ENCODE measurements at regions not wholly inside any gene's neighbourhood (a gene's known extent, or its start where the extent isn't known, plus 50 kb on each side); places are given as distances from the start of the nearest gene placed in this dataset.

- intact Hi-C loops (cut with micrococcal nuclease) = no loop called here
- no peaks in the 10 kb centered on the region for H3K36me3 Mint-ChIP-seq (ENCODE audit: low read depth)
- no peak overlapping the region for H3K27ac Mint-ChIP-seq
- no peaks in the 10 kb centered on the region for H3K9me3 Mint-ChIP-seq
- no peak overlapping the region for H3K4me3 Mint-ChIP-seq
- H3K4me1 Mint-ChIP-seq (ENCODE audit: low read depth) = peaks cover 5% of the 10 kb centered on the region
- peaks cover 21% of the 10 kb centered on the region for H3K27me3 Mint-ChIP-seq
Observed at GRCh38 chr20:9939231-9939630, 95.6 kb upstream of the ANKEF1 start.

- Mint-ChIP-seq H3K4me3 (no peak overlapping the region), H3K27ac (no peak overlapping the region), H3K9me3 (no peaks in the 10 kb centered on the region), H3K36me3 (ENCODE audit: low read depth) (no peaks in the 10 kb centered on the region), H3K27me3 (peaks cover 24% of the 10 kb centered on the region), H3K4me1 (ENCODE audit: low read depth) (no peaks in the 10 kb centered on the region)
- intact Hi-C loops (cut with micrococcal nuclease) = no loop called here
Observed at GRCh38 chr20:9935285-9935684, 96.4 kb upstream of the PAK5 start.

- Mint-ChIP-seq H3K27ac (no peak overlapping the region), H3K4me1 (ENCODE audit: low read depth) (no peaks in the 10 kb centered on the region), H3K9me3 (no peaks in the 10 kb centered on the region), H3K36me3 (ENCODE audit: low read depth) (no peaks in the 10 kb centered on the region), H3K4me3 (no peak overlapping the region), H3K27me3 (peaks cover 18% of the 10 kb centered on the region)
- intact Hi-C loops (cut with micrococcal nuclease) = no loop called here
Observed at GRCh38 chr20:9930142-9930541, 91.3 kb upstream of the PAK5 start.

- Mint-ChIP-seq H3K27ac (no peak overlapping the region), H3K9me3 (no peaks in the 10 kb centered on the region), H3K4me1 (ENCODE audit: low read depth) (no peaks in the 10 kb centered on the region), H3K36me3 (ENCODE audit: low read depth) (no peaks in the 10 kb centered on the region), H3K27me3 (peaks cover 18% of the 10 kb centered on the region), H3K4me3 (no peak overlapping the region)
- intact Hi-C loops (cut with micrococcal nuclease) = no loop called here
Observed at GRCh38 chr20:9928955-9929354, 90.1 kb upstream of the PAK5 start.

- intact Hi-C loops (cut with micrococcal nuclease) = no loop called here
- no peaks in the 10 kb centered on the region for H3K36me3 Mint-ChIP-seq (ENCODE audit: low read depth)
- H3K9me3 Mint-ChIP-seq = no peaks in the 10 kb centered on the region
- peaks cover 18% of the 10 kb centered on the region for H3K27me3 Mint-ChIP-seq
- H3K4me3 Mint-ChIP-seq = no peak overlapping the region
- no peaks in the 10 kb centered on the region for H3K4me1 Mint-ChIP-seq (ENCODE audit: low read depth)
- no peak overlapping the region for H3K27ac Mint-ChIP-seq
Observed at GRCh38 chr20:9928281-9928737, 89.4 kb upstream of the PAK5 start.

- Mint-ChIP-seq H3K4me3 (no peak overlapping the region), H3K27ac (no peak overlapping the region), H3K4me1 (ENCODE audit: low read depth) (no peaks in the 10 kb centered on the region), H3K36me3 (ENCODE audit: low read depth) (no peaks in the 10 kb centered on the region), H3K9me3 (no peaks in the 10 kb centered on the region), H3K27me3 (peaks cover 16% of the 10 kb centered on the region)
- intact Hi-C loops (cut with micrococcal nuclease) = no loop called here
Observed at GRCh38 chr20:9927224-9927623, 88.3 kb upstream of the PAK5 start.

GRCh38 chr20:9926476-9926875, 87.6 kb upstream of the PAK5 start:
- H3K36me3 Mint-ChIP-seq (ENCODE audit: low read depth) = no peaks in the 10 kb centered on the region
- intact Hi-C loops (cut with micrococcal nuclease) = no loop called here
- no peak overlapping the region for H3K27ac Mint-ChIP-seq
- no peaks in the 10 kb centered on the region for H3K9me3 Mint-ChIP-seq
- H3K4me1 Mint-ChIP-seq (ENCODE audit: low read depth) = no peaks in the 10 kb centered on the region
- H3K27me3 Mint-ChIP-seq = peaks cover 14% of the 10 kb centered on the region
- H3K4me3 Mint-ChIP-seq = no peak overlapping the region

GRCh38 chr20:9926007-9926406, 87.1 kb upstream of the PAK5 start:
- H3K4me1 Mint-ChIP-seq (ENCODE audit: low read depth) = no peaks in the 10 kb centered on the region
- no peak overlapping the region for H3K4me3 Mint-ChIP-seq
- no peak overlapping the region for H3K27ac Mint-ChIP-seq
- intact Hi-C loops (cut with micrococcal nuclease) = no loop called here
- H3K27me3 Mint-ChIP-seq = peaks cover 14% of the 10 kb centered on the region
- no peaks in the 10 kb centered on the region for H3K9me3 Mint-ChIP-seq
- H3K36me3 Mint-ChIP-seq (ENCODE audit: low read depth) = no peaks in the 10 kb centered on the region

- Mint-ChIP-seq H3K27ac (no peak overlapping the region), H3K36me3 (ENCODE audit: low read depth) (no peaks in the 10 kb centered on the region), H3K4me3 (no peak overlapping the region), H3K27me3 (peaks cover 1% of the 10 kb centered on the region), H3K4me1 (ENCODE audit: low read depth) (peaks cover 15% of the 10 kb centered on the region), H3K9me3 (no peaks in the 10 kb centered on the region)
- intact Hi-C loops (cut with micrococcal nuclease) = no loop called here
Observed at GRCh38 chr20:9923648-9924047, 84.8 kb upstream of the PAK5 start.

- Mint-ChIP-seq H3K27ac (peak overlapping the region; percentile 82), H3K36me3 (ENCODE audit: low read depth) (peaks cover 22% of the 10 kb centered on the region), H3K27me3 (peaks cover 1% of the 10 kb centered on the region), H3K4me1 (ENCODE audit: low read depth) (peaks cover 39% of the 10 kb centered on the region), H3K9me3 (peaks cover 20% of the 10 kb centered on the region), H3K4me3 (no peak overlapping the region)
- intact Hi-C loops (cut with micrococcal nuclease) = no loop called here
Observed at GRCh38 chr20:9920866-9921265, 82.0 kb upstream of the PAK5 start.

GRCh38 chr20:9919271-9920014, 80.6 kb upstream of the PAK5 start:
- Mint-ChIP-seq H3K9me3 (peaks cover 20% of the 10 kb centered on the region), H3K27ac (peak overlapping the region; percentile 82), H3K27me3 (peaks cover 1% of the 10 kb centered on the region), H3K36me3 (ENCODE audit: low read depth) (peaks cover 22% of the 10 kb centered on the region), H3K4me1 (ENCODE audit: low read depth) (peaks cover 39% of the 10 kb centered on the region), H3K4me3 (no peak overlapping the region)
- intact Hi-C loops (cut with micrococcal nuclease) = loop anchor here (5.0 kb wide), 1 partner anchor 287 kb away; no protein-coding TSS in a partner anchor

- peaks cover 20% of the 10 kb centered on the region for H3K9me3 Mint-ChIP-seq
- peaks cover 39% of the 10 kb centered on the region for H3K4me1 Mint-ChIP-seq (ENCODE audit: low read depth)
- intact Hi-C loops (cut with micrococcal nuclease) = loop anchor here (5.0 kb wide), 1 partner anchor 286 kb away; no protein-coding TSS in a partner anchor
- peaks cover 22% of the 10 kb centered on the region for H3K36me3 Mint-ChIP-seq (ENCODE audit: low read depth)
- H3K27ac Mint-ChIP-seq = peak overlapping the region; percentile 82
- no peak overlapping the region for H3K4me3 Mint-ChIP-seq
- H3K27me3 Mint-ChIP-seq = peaks cover 1% of the 10 kb centered on the region
Observed at GRCh38 chr20:9918348-9918747, 79.5 kb upstream of the PAK5 start.

GRCh38 chr20:9916761-9917160, 77.9 kb upstream of the PAK5 start:
- Mint-ChIP-seq H3K4me3 (no peak overlapping the region), H3K27me3 (peaks cover 3% of the 10 kb centered on the region), H3K4me1 (ENCODE audit: low read depth) (peaks cover 44% of the 10 kb centered on the region), H3K27ac (peak overlapping the region; percentile 82), H3K36me3 (ENCODE audit: low read depth) (peaks cover 22% of the 10 kb centered on the region), H3K9me3 (peaks cover 22% of the 10 kb centered on the region)
- intact Hi-C loops (cut with micrococcal nuclease) = loop anchor here (5.0 kb wide), 1 partner anchor 284 kb away; no protein-coding TSS in a partner anchor

- H3K36me3 Mint-ChIP-seq (ENCODE audit: low read depth) = peaks cover 17% of the 10 kb centered on the region
- peaks cover 18% of the 10 kb centered on the region for H3K27me3 Mint-ChIP-seq
- intact Hi-C loops (cut with micrococcal nuclease) = loop anchor here (2.0 kb wide), 1 partner anchor 296 kb away; no protein-coding TSS in a partner anchor
Observed at GRCh38 chr20:9912858-9913434, 74.1 kb upstream of the PAK5 start.

More at GRCh38 chr20:9912858-9913434, 74.1 kb upstream of the PAK5 start:
- Mint-ChIP-seq H3K27ac (no peak overlapping the region), H3K4me3 (no peak overlapping the region), H3K4me1 (ENCODE audit: low read depth) (peaks cover 42% of the 10 kb centered on the region), H3K9me3 (peaks cover 26% of the 10 kb centered on the region)

Measured in dendritic cell treated with granulocyte-macrophage colony-stimulating factor and Interleukin-4, amounts not matched to agents 40 ng/mL and 50 ng/mL, for 4 days (primary cell).